ENCODE measurements at regions not wholly inside any gene's neighbourhood (a gene's known extent, or its start where the extent isn't known, plus 50 kb on each side); places are given as distances from the start of the nearest gene placed in this dataset.
"Not testable (repeated sequence)": the region's sequence is repeated elsewhere in the genome, so short reads cannot be mapped to it uniquely, and the experiment has no call there.

GRCh38 chr2:226307487-226308322 lies 491.9 kb downstream of the IRS1 start:
- no peak for DNase-seq
- intact Hi-C loops (cut with DNase I) = no loop called here
- no peak for ATAC-seq (ENCODE audit: low FRiP score)
- Histone ChIP-seq H3K27me3 (ENCODE audit: control insufficient read depth in 1 of 2, insufficient read depth in 2 of 2, low read length in 1 of 2) (no peaks in the 10 kb centered on the region), H3K27ac (ENCODE audit: low read depth in 1 of 2, low read length in 2 of 2) (no peak overlapping the region), H3K9me3 (ENCODE audit: control insufficient read depth, low read length) (no peaks in the 10 kb centered on the region), H3K4me1 (ENCODE audit: control insufficient read depth in 1 of 2, insufficient read depth in 2 of 2, low read length in 2 of 2) (no peaks in the 10 kb centered on the region), H3K36me3 (ENCODE audit: control insufficient read depth in 1 of 2, insufficient read depth in 2 of 2, low read length in 1 of 2) (no peaks in the 10 kb centered on the region), H3K4me3 (ENCODE audit: low read length in 2 of 2) (no peak overlapping the region)
- 93% methylated on average over 4 of the region's 4 CpGs for WGBS, 2 donors

DNA sequence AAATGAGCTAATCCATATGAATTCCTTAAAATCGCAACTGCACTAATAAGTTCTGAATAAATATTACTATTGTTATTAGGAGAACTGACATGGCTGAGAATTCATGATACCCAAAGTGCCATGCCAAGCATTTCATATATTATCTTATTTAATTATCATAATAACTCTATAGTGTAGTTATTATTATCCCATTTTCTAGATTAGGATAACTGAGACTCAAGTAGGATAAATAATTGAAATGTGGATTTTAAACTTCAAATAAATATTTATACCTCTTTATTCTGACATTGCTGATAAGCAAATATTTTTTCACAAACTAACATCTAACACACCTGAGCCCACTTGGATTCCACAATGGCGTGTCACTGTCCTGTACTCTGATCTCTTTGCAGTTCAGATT lies 492.7 kb downstream of the IRS1 start:
- DNase-seq (no peak), ATAC-seq (ENCODE audit: low FRiP score) (no peak)
- no peak overlapping the region for H3K4me3 ChIP-seq (ENCODE audit: low read length in 2 of 2)
- no peaks in the 10 kb centered on the region for H3K27me3 ChIP-seq (ENCODE audit: control insufficient read depth in 1 of 2, insufficient read depth in 2 of 2, low read length in 1 of 2)
- intact Hi-C loops (cut with DNase I) = no loop called here
- H3K4me1 ChIP-seq (ENCODE audit: control insufficient read depth in 1 of 2, insufficient read depth in 2 of 2, low read length in 2 of 2) = no peaks in the 10 kb centered on the region
- H3K9me3 ChIP-seq (ENCODE audit: control insufficient read depth, low read length) = no peaks in the 10 kb centered on the region
- 98 to 99% methylated on average over 2 of the region's 2 CpGs for WGBS, 2 donors
- H3K27ac ChIP-seq (ENCODE audit: low read depth in 1 of 2, low read length in 2 of 2) = no peak overlapping the region
- no peaks in the 10 kb centered on the region for H3K36me3 ChIP-seq (ENCODE audit: control insufficient read depth in 1 of 2, insufficient read depth in 2 of 2, low read length in 1 of 2)

DNA sequence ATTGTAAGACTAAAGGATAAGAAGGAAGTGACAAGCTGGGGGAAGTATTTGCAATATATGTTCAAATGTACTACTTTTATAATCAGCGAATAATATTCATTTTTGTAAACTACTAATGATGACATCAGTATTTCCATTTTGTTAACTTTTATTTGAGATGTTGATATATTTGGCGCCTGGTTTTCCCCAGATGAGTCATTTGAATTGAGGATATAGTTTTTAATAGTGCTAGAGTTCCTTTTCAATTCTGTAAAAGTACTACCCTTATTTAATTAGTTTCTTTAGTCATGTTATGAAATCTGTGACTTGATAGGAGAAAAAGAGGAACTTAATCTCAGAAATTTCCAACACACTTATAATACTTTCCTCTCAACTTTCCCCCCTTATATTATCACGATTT lies 495.3 kb downstream of the IRS1 start:
- ATAC-seq (ENCODE audit: low FRiP score) (no peak), DNase-seq (no peak)
- H3K27ac ChIP-seq (ENCODE audit: low read depth in 1 of 2, low read length in 2 of 2) = no peak overlapping the region
- H3K9me3 ChIP-seq (ENCODE audit: control insufficient read depth, low read length) = no peaks in the 10 kb centered on the region
- H3K36me3 ChIP-seq (ENCODE audit: control insufficient read depth in 1 of 2, insufficient read depth in 2 of 2, low read length in 1 of 2) = no peaks in the 10 kb centered on the region
- WGBS, 2 donors = 60 to 69% methylated on average over 3 of the region's 3 CpGs
- no peak overlapping the region for H3K4me3 ChIP-seq (ENCODE audit: low read length in 2 of 2)
- intact Hi-C loops (cut with DNase I) = no loop called here
- no peaks in the 10 kb centered on the region for H3K27me3 ChIP-seq (ENCODE audit: control insufficient read depth in 1 of 2, insufficient read depth in 2 of 2, low read length in 1 of 2)
- H3K4me1 ChIP-seq (ENCODE audit: control insufficient read depth in 1 of 2, insufficient read depth in 2 of 2, low read length in 2 of 2) = no peaks in the 10 kb centered on the region

- ATAC-seq (ENCODE audit: low FRiP score) (no peak), DNase-seq (no peak)
- no peaks in the 10 kb centered on the region for H3K9me3 ChIP-seq (ENCODE audit: control insufficient read depth, low read length)
Observed at GRCh38 chr2:226303707-226304106, 495.9 kb downstream of the IRS1 start.

GRCh38 chr2:226300196-226300886 lies 499.3 kb downstream of the IRS1 start:
- no peaks in the 10 kb centered on the region for H3K9me3 ChIP-seq (ENCODE audit: control insufficient read depth, low read length)
- H3K4me3 ChIP-seq (ENCODE audit: low read length in 2 of 2) = no peak overlapping the region
- intact Hi-C loops (cut with DNase I) = no loop called here
- H3K27ac ChIP-seq (ENCODE audit: low read depth in 1 of 2, low read length in 2 of 2) = no peak overlapping the region
- H3K36me3 ChIP-seq (ENCODE audit: control insufficient read depth in 1 of 2, insufficient read depth in 2 of 2, low read length in 1 of 2) = no peaks in the 10 kb centered on the region
- DNase-seq = no peak
- H3K4me1 ChIP-seq (ENCODE audit: control insufficient read depth in 1 of 2, insufficient read depth in 2 of 2, low read length in 2 of 2) = no peaks in the 10 kb centered on the region
- no peaks in the 10 kb centered on the region for H3K27me3 ChIP-seq (ENCODE audit: control insufficient read depth in 1 of 2, insufficient read depth in 2 of 2, low read length in 1 of 2)
- no peak for ATAC-seq (ENCODE audit: low FRiP score)
- 85 to 86% methylated on average over 5 of the region's 5 CpGs for WGBS, 2 donors

More at GRCh38 chr2:226303707-226304106, 495.9 kb downstream of the IRS1 start:
- intact Hi-C loops (cut with DNase I) = no loop called here
- Histone ChIP-seq H3K36me3 (ENCODE audit: control insufficient read depth in 1 of 2, insufficient read depth in 2 of 2, low read length in 1 of 2) (no peaks in the 10 kb centered on the region), H3K4me1 (ENCODE audit: control insufficient read depth in 1 of 2, insufficient read depth in 2 of 2, low read length in 2 of 2) (no peaks in the 10 kb centered on the region), H3K27me3 (ENCODE audit: control insufficient read depth in 1 of 2, insufficient read depth in 2 of 2, low read length in 1 of 2) (no peaks in the 10 kb centered on the region), H3K4me3 (ENCODE audit: low read length in 2 of 2) (no peak overlapping the region), H3K27ac (ENCODE audit: low read depth in 1 of 2, low read length in 2 of 2) (no peak overlapping the region)
- WGBS, 2 donors = 0 to 5% methylated on average over 1 of the region's 1 CpG

DNA sequence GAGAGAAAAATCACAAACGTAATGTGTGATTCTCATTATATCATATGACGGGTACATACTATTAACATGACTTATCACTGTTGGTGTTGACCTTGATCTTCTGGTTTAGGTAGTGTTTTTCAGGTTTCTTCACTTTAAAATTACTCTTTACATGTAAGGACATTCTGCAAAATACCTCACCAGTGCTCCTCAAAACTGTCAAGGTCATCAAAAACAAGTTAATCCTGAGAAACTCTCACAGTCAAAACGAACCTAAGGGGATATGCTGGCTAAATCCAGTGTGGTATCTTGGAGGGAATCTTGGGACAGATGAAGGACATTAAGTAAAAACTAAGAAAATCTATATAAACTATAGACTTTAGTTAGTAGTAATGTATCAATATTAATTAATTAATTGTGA lies 499.8 kb downstream of the IRS1 start:
- DNase-seq (no peak), ATAC-seq (ENCODE audit: low FRiP score) (no peak)
- H3K36me3 ChIP-seq (ENCODE audit: control insufficient read depth in 1 of 2, insufficient read depth in 2 of 2, low read length in 1 of 2) = no peaks in the 10 kb centered on the region
- 57 to 58% methylated on average over 3 of the region's 3 CpGs for WGBS, 2 donors
- H3K9me3 ChIP-seq (ENCODE audit: control insufficient read depth, low read length) = no peaks in the 10 kb centered on the region
- H3K4me3 ChIP-seq (ENCODE audit: low read length in 2 of 2) = no peak overlapping the region
- H3K27me3 ChIP-seq (ENCODE audit: control insufficient read depth in 1 of 2, insufficient read depth in 2 of 2, low read length in 1 of 2) = no peaks in the 10 kb centered on the region
- H3K4me1 ChIP-seq (ENCODE audit: control insufficient read depth in 1 of 2, insufficient read depth in 2 of 2, low read length in 2 of 2) = no peaks in the 10 kb centered on the region
- intact Hi-C loops (cut with DNase I) = no loop called here
- no peak overlapping the region for H3K27ac ChIP-seq (ENCODE audit: low read depth in 1 of 2, low read length in 2 of 2)

GRCh38 chr2:226295681-226296080 lies 503.9 kb downstream of the IRS1 start:
- Histone ChIP-seq H3K27me3 (ENCODE audit: control insufficient read depth in 1 of 2, insufficient read depth in 2 of 2, low read length in 1 of 2) (no peaks in the 10 kb centered on the region), H3K36me3 (ENCODE audit: control insufficient read depth in 1 of 2, insufficient read depth in 2 of 2, low read length in 1 of 2) (no peaks in the 10 kb centered on the region), H3K27ac (ENCODE audit: low read depth in 1 of 2, low read length in 2 of 2) (no peak overlapping the region), H3K4me3 (ENCODE audit: low read length in 2 of 2) (no peak overlapping the region), H3K4me1 (ENCODE audit: control insufficient read depth in 1 of 2, insufficient read depth in 2 of 2, low read length in 2 of 2) (no peaks in the 10 kb centered on the region), H3K9me3 (ENCODE audit: control insufficient read depth, low read length) (peaks cover 1% of the 10 kb centered on the region)
- DNase-seq = no peak
- ATAC-seq (ENCODE audit: low FRiP score) = no peak
- WGBS, 2 donors = 75 to 82% methylated on average over 3 of the region's 3 CpGs
- intact Hi-C loops (cut with DNase I) = no loop called here

GRCh38 chr2:226295123-226295522 lies 504.5 kb downstream of the IRS1 start:
- ATAC-seq (ENCODE audit: low FRiP score) (no peak), DNase-seq (no peak)
- Histone ChIP-seq H3K4me3 (ENCODE audit: low read length in 2 of 2) (no peak overlapping the region), H3K4me1 (ENCODE audit: control insufficient read depth in 1 of 2, insufficient read depth in 2 of 2, low read length in 2 of 2) (no peaks in the 10 kb centered on the region), H3K27ac (ENCODE audit: low read depth in 1 of 2, low read length in 2 of 2) (no peak overlapping the region), H3K9me3 (ENCODE audit: control insufficient read depth, low read length) (peaks cover 1% of the 10 kb centered on the region), H3K36me3 (ENCODE audit: control insufficient read depth in 1 of 2, insufficient read depth in 2 of 2, low read length in 1 of 2) (no peaks in the 10 kb centered on the region), H3K27me3 (ENCODE audit: control insufficient read depth in 1 of 2, insufficient read depth in 2 of 2, low read length in 1 of 2) (no peaks in the 10 kb centered on the region)
- WGBS, 2 donors = 0 to 3% methylated on average over 1 of the region's 1 CpG
- intact Hi-C loops (cut with DNase I) = no loop called here

- ATAC-seq (ENCODE audit: low FRiP score); H3K4me1 ChIP-seq (ENCODE audit: control insufficient read depth in 1 of 2, insufficient read depth in 2 of 2, low read length in 2 of 2); H3K27me3 ChIP-seq (ENCODE audit: control insufficient read depth in 1 of 2, insufficient read depth in 2 of 2, low read length in 1 of 2); H3K27ac ChIP-seq (ENCODE audit: low read depth in 1 of 2, low read length in 2 of 2); intact Hi-C loops (cut with DNase I); H3K4me3 ChIP-seq (ENCODE audit: low read length in 2 of 2); H3K36me3 ChIP-seq (ENCODE audit: control insufficient read depth in 1 of 2, insufficient read depth in 2 of 2, low read length in 1 of 2); H3K9me3 ChIP-seq (ENCODE audit: control insufficient read depth, low read length); DNase-seq: not testable (repeated sequence)
- WGBS, 2 donors = 69 to 78% methylated on average over 1 of the region's 1 CpG
Observed at GRCh38 chr2:226291281-226291680, 508.3 kb downstream of the IRS1 start.
